Right atrium auricular region (tissue), 2 donors: ENCODE measurements at regions not wholly inside any gene's neighbourhood (a gene's known extent, or its start where the extent isn't known, plus 50 kb on each side); places are given as distances from the start of the nearest gene placed in this dataset.
"Not testable (repeated sequence)": the region's sequence is repeated elsewhere in the genome, so short reads cannot be mapped to it uniquely, and the experiment has no call there.

ENCODE experiments used
- DNase-seq: peaks from one replicate; pipeline ENCODE4 v3.0.0-alpha.2; 2019; ENCODE audit warnings: low spot score
- H3K27ac ChIP-seq, 2 donors: fragments of 200-600 bp; sonication (generic); 1 replicate in 1 of 2; 2 replicates in 1 of 2; pipeline ENCODE4 v1.5.1; 2016 to 2019
- H3K27me3 ChIP-seq, 2 donors: fragments of 200-600 bp; sonication (generic); one replicate each; pipeline versions ENCODE4 v1.5.1 to v1.6.0; 2017 to 2019
- H3K36me3 ChIP-seq: fragments of 200-600 bp; sonication (generic); one replicate; pipeline ENCODE4 v1.5.1; 2016
- H3K4me1 ChIP-seq, 2 donors: fragments of 200-600 bp; sonication (generic); one replicate each; pipeline versions ENCODE4 v1.5.1 to v1.6.0; 2017 to 2019
- H3K4me3 ChIP-seq, 2 donors: fragments of 200-600 bp; sonication (generic); 1 replicate in 1 of 2; 2 replicates in 1 of 2; pipeline ENCODE4 v1.5.1; 2017 to 2019; ENCODE audit warnings: mild to moderate bottlenecking in 1 of 2, moderate library complexity in 1 of 2
- H3K9me3 ChIP-seq, 2 donors: fragments of 200-600 bp; sonication (generic); one replicate each; pipeline ENCODE4 v1.5.1; 2019
- CTCF ChIP-seq, 2 donors: fragments of 200-600 bp; sonication (generic); IDR thresholded peaks; one replicate each; pipeline ENCODE4 v1.5.1; 2019; ENCODE audit warnings: antibody characterized with exemption in 2 of 2

GRCh38 chr6:165167311-165167710, 142.1 kb downstream of the C6orf118 start:
- H3K4me1 ChIP-seq: no peaks in the 10 kb centered on the region
- H3K9me3 ChIP-seq: no peaks in the 10 kb centered on the region
- DNase-seq: no peak
- no peaks in the 10 kb centered on the region for H3K27me3 ChIP-seq
- no peaks in the 10 kb centered on the region for H3K36me3 ChIP-seq
- H3K4me3 ChIP-seq: no peak overlapping the region
- TF ChIP-seq CTCF (IDR thresholded peaks at IDR 0.05): no peak
- no peak overlapping the region for H3K27ac ChIP-seq

GRCh38 chr6:165163519-165163918, 145.9 kb downstream of the C6orf118 start:
- no peaks in the 10 kb centered on the region for H3K9me3 ChIP-seq
- no peaks in the 10 kb centered on the region for H3K27me3 ChIP-seq
- DNase-seq: no peak
- H3K36me3 ChIP-seq: no peaks in the 10 kb centered on the region
- no peak for TF ChIP-seq CTCF (IDR thresholded peaks at IDR 0.05)
- H3K4me3 ChIP-seq: no peak overlapping the region
- no peaks in the 10 kb centered on the region for H3K4me1 ChIP-seq
- H3K27ac ChIP-seq: no peak overlapping the region

GRCh38 chr6:165159460-165159859, 149.9 kb downstream of the C6orf118 start:
- no peak for TF ChIP-seq CTCF (IDR thresholded peaks at IDR 0.05)
- H3K27me3 ChIP-seq: no peaks in the 10 kb centered on the region
- H3K9me3 ChIP-seq: no peaks in the 10 kb centered on the region
- H3K4me3 ChIP-seq: no peak overlapping the region
- DNase-seq: no peak
- H3K4me1 ChIP-seq: no peaks in the 10 kb centered on the region
- H3K27ac ChIP-seq: no peak overlapping the region
- H3K36me3 ChIP-seq: no peaks in the 10 kb centered on the region

GRCh38 chr6:165146456-165146855, 162.9 kb downstream of the C6orf118 start:
- TF ChIP-seq CTCF (IDR thresholded peaks at IDR 0.05): no peak
- H3K4me3 ChIP-seq: no peak overlapping the region
- no peak for DNase-seq
- H3K36me3 ChIP-seq: no peaks in the 10 kb centered on the region
- no peaks in the 10 kb centered on the region for H3K4me1 ChIP-seq
- no peaks in the 10 kb centered on the region for H3K9me3 ChIP-seq
- no peak overlapping the region for H3K27ac ChIP-seq
- H3K27me3 ChIP-seq: no peaks in the 10 kb centered on the region

GRCh38 chr6:165135889-165136288, 173.5 kb downstream of the C6orf118 start:
- no peak for TF ChIP-seq CTCF (IDR thresholded peaks at IDR 0.05)
- peaks cover 3 to 14% of the 10 kb centered on the region in 2 donors for H3K9me3 ChIP-seq
- H3K4me1 ChIP-seq: no peaks in the 10 kb centered on the region
- H3K27ac ChIP-seq: no peak overlapping the region
- no peaks in the 10 kb centered on the region for H3K36me3 ChIP-seq
- no peak overlapping the region for H3K4me3 ChIP-seq
- no peak for DNase-seq
- no peaks in the 10 kb centered on the region for H3K27me3 ChIP-seq

- no peaks in the 10 kb centered on the region for H3K27me3 ChIP-seq
- H3K9me3 ChIP-seq: no peaks in the 10 kb centered on the region
- TF ChIP-seq CTCF (IDR thresholded peaks at IDR 0.05): no peak
- H3K36me3 ChIP-seq: no peaks in the 10 kb centered on the region
- no peaks in the 10 kb centered on the region for H3K4me1 ChIP-seq
- H3K4me3 ChIP-seq: no peak overlapping the region
- DNase-seq: no peak
- no peak overlapping the region for H3K27ac ChIP-seq
These were observed 180.3 kb downstream of the C6orf118 start for GRCh38 chr6:165129086-165129485.

- not testable (repeated sequence) for H3K4me3 ChIP-seq, H3K4me1 ChIP-seq, H3K27ac ChIP-seq, H3K27me3 ChIP-seq, H3K9me3 ChIP-seq, DNase-seq, H3K36me3 ChIP-seq
These were observed 181.7 kb downstream of the C6orf118 start for GRCh38 chr6:165127743-165128142.

- H3K4me3 ChIP-seq, H3K9me3 ChIP-seq, H3K4me1 ChIP-seq, H3K36me3 ChIP-seq, DNase-seq, H3K27ac ChIP-seq, H3K27me3 ChIP-seq: not testable (repeated sequence)
These were observed 184.7 kb downstream of the C6orf118 start for GRCh38 chr6:165124681-165125080.
